LNCAP (cell line): ENCODE measurements at regions not wholly inside any gene's neighbourhood (a gene's known extent, or its start where the extent isn't known, plus 50 kb on each side); places are given as distances from the start of the nearest gene placed in this dataset.

ENCODE experiments used
- CTCF ChIP-seq: fragments of 450-650 bp; IDR thresholded peaks from 2 replicates; pipeline ENCODE4 v1.5.1; 2017; ENCODE audit warnings: mild to moderate bottlenecking

DNA sequence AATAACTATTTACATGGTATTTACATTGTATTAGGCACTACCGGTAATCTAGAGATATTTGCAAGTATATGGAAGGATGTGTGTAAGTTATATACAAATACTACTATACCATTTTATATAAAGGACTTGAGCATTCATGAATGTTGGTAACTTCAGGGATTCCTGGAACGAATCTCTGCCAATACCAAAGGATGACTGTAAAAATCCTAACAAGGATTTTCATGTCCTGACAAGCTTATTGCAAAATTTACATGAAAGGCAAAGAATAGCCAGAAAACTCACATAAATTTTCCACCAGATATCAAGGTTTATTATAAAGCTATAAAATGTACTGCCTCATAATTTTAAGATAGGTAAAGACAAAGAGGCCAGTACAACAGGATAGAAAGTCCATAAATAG, 325.2 kb upstream of the NRIP1 start:
- no peak for TF ChIP-seq CTCF

- TF ChIP-seq CTCF: no peak
Measured at GRCh38 chr21:15397258-15397657, 332.5 kb upstream of the NRIP1 start.

- TF ChIP-seq CTCF: no peak
Measured at GRCh38 chr21:15400905-15401304, 328.9 kb upstream of the USP25 start.

DNA sequence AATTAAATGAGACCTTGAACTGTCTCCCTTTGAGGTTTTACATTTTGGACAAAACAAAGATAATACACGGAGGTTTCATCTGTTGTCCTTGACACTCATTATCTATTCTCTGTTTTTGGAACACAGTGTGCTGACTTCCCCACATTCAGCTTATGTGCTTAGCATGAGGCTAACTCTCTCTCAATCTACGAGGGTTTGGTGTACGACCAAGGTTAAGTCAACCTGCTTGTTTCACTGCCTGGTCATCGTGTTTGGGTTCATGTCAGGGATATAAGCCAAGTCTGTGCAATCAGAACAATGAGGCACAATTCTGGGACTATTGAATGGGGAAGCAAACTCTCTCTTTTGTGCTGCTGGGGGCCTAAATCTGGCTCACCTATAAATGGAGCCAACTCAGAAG, 328.5 kb upstream of the USP25 start:
- TF ChIP-seq CTCF: no peak

DNA sequence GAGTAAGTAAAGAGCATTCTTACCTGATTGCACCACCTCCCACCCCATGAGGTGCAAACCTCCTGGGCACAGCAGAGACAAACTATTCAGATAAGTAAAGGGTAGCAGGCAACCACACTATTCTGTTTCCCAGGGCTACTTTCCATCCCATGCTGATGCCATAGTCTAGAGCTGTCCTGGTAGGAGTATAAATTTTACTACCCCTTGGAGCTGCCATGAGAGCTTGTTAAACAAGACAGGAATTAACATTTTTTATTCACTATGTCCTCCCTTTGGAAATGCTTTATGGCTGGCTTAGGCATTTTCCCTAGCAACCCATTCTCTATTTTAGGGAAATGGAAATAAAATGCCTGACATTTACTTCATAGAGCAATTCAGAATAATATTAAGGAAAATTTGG, 324.6 kb upstream of the USP25 start:
- no peak for TF ChIP-seq CTCF

DNA sequence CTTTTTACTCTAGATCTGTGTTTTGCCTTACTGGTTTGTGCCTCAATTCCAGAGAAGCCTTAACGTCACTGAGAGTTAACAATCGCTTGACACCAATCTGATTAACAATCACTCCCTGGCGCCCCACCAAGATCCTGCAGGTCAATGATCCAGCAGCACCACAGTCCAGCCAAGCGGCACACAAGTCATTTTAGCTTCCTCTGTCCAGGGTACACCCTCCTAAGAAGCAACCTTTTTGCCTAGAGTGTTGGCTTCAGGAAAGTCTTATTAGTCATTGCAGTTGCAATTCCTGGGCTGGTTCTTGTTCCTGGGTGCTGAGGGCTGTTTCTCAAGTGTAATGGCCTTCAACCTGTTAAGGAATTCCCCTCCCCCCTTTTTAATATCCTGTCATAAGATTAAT, 323.0 kb upstream of the USP25 start:
- TF ChIP-seq CTCF: no peak

DNA sequence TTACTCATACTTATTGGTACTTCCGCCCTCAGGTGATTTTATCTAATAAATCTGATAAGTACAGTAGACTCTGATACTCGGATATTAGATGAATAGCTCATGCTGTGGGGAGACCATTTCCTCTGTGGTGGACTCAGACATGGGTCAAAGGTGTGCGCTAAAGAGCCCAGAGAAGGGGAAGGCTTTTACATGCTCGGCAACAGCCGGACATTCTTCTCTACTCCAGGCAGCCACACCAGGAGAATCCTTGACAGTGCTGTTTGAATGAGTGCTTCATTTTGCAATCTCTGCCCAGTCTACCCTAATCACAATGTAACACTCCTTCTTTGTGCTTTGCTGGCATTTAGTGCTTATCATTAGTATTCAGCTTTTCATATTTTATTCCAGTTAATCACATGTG, 322.2 kb upstream of the USP25 start:
- no peak for TF ChIP-seq CTCF

GRCh38 chr21:15408089-15408488, 321.7 kb upstream of the USP25 start:
- TF ChIP-seq CTCF: no peak
